Loucy (cell line): ENCODE measurements at regions not wholly inside any gene's neighbourhood (a gene's known extent, or its start where the extent isn't known, plus 50 kb on each side); places are given as distances from the start of the nearest gene placed in this dataset.

Experiments
- H2AFZ ChIP-seq: fragments of 200-600 bp; sonication (generic); 2 replicates; pipeline ENCODE4 v1.6.0; 2016; ENCODE audit warnings: antibody characterized with exemption, mild to moderate bottlenecking, low read length, moderate library complexity
- H3F3A ChIP-seq: fragments of 200-600 bp; 2 replicates; pipeline ENCODE4 v1.6.0; 2016; ENCODE audit warnings: antibody characterized with exemption, low read depth, mild to moderate bottlenecking
- H3K27me3 ChIP-seq: fragments of 200-600 bp; sonication (generic); 2 replicates; pipeline ENCODE4 v1.6.1; 2014; ENCODE audit warnings: low read length, mild to moderate bottlenecking; ENCODE audit not compliant: insufficient read depth, poor library complexity, severe bottlenecking
- H3K36me3 ChIP-seq: fragments of 200-600 bp; sonication (generic); 2 replicates; pipeline ENCODE4 v1.6.1; 2016; ENCODE audit warnings: low read length; ENCODE audit not compliant: insufficient read depth
- H3K4me1 ChIP-seq: fragments of 200-600 bp; sonication (generic); 2 replicates; pipeline ENCODE4 v1.5.1; 2014; ENCODE audit warnings: low read length, mild to moderate bottlenecking; ENCODE audit not compliant: insufficient read depth, poor library complexity, severe bottlenecking
- H3K4me2 ChIP-seq: fragments of 200-600 bp; sonication (generic); 2 replicates; pipeline ENCODE4 v1.6.0; 2014; ENCODE audit warnings: antibody characterized with exemption, low read length, low read depth, mild to moderate bottlenecking; ENCODE audit not compliant: poor library complexity, severe bottlenecking
- H3K4me3 ChIP-seq: fragments of 200-600 bp; sonication (generic); 2 replicates; pipeline ENCODE4 v1.5.1; 2014; ENCODE audit warnings: low read length, mild to moderate bottlenecking, mixed read lengths; ENCODE audit not compliant: poor library complexity, severe bottlenecking
- H3K79me2 ChIP-seq: fragments of 200-600 bp; sonication (generic); 2 replicates; pipeline ENCODE4 v1.6.1; 2014; ENCODE audit warnings: low read length; ENCODE audit not compliant: insufficient read depth
- H3K9ac ChIP-seq: fragments of 200-600 bp; sonication (generic); 2 replicates; pipeline ENCODE4 v1.6.0; 2014; ENCODE audit warnings: mild to moderate bottlenecking, low read depth, low read length, moderate library complexity; ENCODE audit not compliant: poor library complexity, severe bottlenecking
- H3K9me2 ChIP-seq: fragments of 200-600 bp; sonication (generic); replicated peaks from 2 replicates; pipeline ENCODE4 v1.6.1; 2016; ENCODE audit warnings: low read depth, low read length, mixed read lengths
- H3K9me3 ChIP-seq: fragments of 200-600 bp; sonication (generic); 2 replicates; pipeline ENCODE4 v1.6.1; 2014; ENCODE audit warnings: mild to moderate bottlenecking, antibody characterized with exemption, low read length, low read depth; ENCODE audit not compliant: insufficient read depth
- H4K20me1 ChIP-seq: fragments of 200-600 bp; sonication (generic); 2 replicates; pipeline ENCODE4 v1.6.0; 2014; ENCODE audit warnings: antibody characterized with exemption, low read length, mild to moderate bottlenecking; ENCODE audit not compliant: insufficient read depth, poor library complexity, severe bottlenecking
- EZH2phosphoT487 ChIP-seq: fragments of 200-600 bp; IDR thresholded peaks from 2 replicates; pipeline ENCODE4 v1.6.1; 2018; ENCODE audit warnings: antibody characterized with exemption, mild to moderate bottlenecking, moderate library complexity, borderline replicate concordance
- TF ChIP-seq, protein P1 (sequence below): fragments of 200-600 bp; sonication (generic); conservative IDR thresholded peaks from 2 replicates; pipeline ENCODE4 v1.5.1; 2014; ENCODE audit warnings: mild to moderate bottlenecking, antibody characterized with exemption, low read length

DNA sequence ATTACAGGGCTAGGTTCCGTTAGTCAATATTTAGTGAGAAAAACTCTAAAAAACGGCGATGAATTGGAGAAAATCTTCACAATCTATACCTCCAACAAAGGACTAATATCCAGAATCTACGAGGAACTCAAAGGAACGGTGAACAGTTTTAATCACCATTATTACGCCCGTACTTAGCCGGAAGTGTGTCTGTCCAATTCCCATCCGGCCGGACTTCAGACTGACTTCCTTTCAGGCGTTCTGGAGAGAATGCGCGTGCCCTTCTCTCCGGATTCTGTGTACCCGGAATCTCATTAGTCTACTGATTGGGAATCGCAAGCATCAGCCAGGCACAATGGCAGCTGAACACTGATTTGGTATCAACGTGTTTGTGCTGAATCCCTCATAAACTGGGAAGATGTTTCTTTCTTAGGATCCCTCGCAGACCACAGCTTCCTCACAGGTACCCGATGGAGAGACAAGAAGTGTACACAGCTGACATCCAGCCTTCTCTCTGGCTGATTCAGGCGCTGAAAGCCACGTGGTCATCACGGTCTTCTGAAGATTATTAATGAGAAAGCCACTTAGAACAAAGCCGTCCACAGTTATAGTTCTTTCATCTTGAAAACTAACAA is 239.9 kb downstream of the ZNF516 start:
- Histone ChIP-seq H2AFZ (no peak overlapping the region), H3K27me3 (no peaks in the 10 kb centered on the region), H3K36me3 (no peaks in the 10 kb centered on the region), H3F3A (no peaks in the 10 kb centered on the region), H3K9ac (no peak overlapping the region), H4K20me1 (no peaks in the 10 kb centered on the region), H3K79me2 (no peaks in the 10 kb centered on the region), H3K4me1 (no peaks in the 10 kb centered on the region), H3K4me3 (no peak overlapping the region), H3K9me3 (no peaks in the 10 kb centered on the region), H3K4me2 (no peak overlapping the region), H3K9me2 (no peaks in the 10 kb centered on the region)
- TF ChIP-seq, protein P1, sequence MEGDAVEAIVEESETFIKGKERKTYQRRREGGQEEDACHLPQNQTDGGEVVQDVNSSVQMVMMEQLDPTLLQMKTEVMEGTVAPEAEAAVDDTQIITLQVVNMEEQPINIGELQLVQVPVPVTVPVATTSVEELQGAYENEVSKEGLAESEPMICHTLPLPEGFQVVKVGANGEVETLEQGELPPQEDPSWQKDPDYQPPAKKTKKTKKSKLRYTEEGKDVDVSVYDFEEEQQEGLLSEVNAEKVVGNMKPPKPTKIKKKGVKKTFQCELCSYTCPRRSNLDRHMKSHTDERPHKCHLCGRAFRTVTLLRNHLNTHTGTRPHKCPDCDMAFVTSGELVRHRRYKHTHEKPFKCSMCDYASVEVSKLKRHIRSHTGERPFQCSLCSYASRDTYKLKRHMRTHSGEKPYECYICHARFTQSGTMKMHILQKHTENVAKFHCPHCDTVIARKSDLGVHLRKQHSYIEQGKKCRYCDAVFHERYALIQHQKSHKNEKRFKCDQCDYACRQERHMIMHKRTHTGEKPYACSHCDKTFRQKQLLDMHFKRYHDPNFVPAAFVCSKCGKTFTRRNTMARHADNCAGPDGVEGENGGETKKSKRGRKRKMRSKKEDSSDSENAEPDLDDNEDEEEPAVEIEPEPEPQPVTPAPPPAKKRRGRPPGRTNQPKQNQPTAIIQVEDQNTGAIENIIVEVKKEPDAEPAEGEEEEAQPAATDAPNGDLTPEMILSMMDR = no peak
- TF ChIP-seq EZH2phosphoT487 = no peak

DNA sequence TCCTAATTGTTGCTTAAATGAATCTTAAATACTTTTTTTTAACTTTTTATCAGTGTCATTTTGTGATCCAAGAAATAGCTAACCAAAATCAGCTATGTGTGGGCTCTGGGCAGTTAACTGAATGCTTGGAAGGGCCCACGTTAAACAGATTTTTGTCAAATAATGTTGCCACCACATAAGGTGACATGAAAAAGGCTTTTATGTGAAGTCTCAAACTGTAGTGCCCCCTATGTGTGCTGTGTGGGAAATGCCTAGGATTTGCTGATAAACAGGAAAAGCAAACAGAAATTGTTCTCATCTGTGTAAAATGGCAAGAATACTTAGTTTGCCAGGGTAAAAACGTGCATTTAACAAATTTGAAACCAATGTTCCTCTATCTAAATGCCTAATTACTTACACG is 242.2 kb downstream of the ZNF516 start:
- H3K36me3 ChIP-seq = no peaks in the 10 kb centered on the region
- H4K20me1 ChIP-seq = no peaks in the 10 kb centered on the region
- H3K4me3 ChIP-seq = no peak overlapping the region
- no peaks in the 10 kb centered on the region for H3K9me3 ChIP-seq
- no peak for TF ChIP-seq EZH2phosphoT487
- TF ChIP-seq, protein P1 = peak; percentile 78
- no peaks in the 10 kb centered on the region for H3K79me2 ChIP-seq
- H3F3A ChIP-seq = no peaks in the 10 kb centered on the region
- H2AFZ ChIP-seq = no peak overlapping the region
- H3K4me1 ChIP-seq = no peaks in the 10 kb centered on the region
- H3K9me2 ChIP-seq = no peaks in the 10 kb centered on the region
- no peak overlapping the region for H3K9ac ChIP-seq
- H3K4me2 ChIP-seq = no peak overlapping the region
- no peaks in the 10 kb centered on the region for H3K27me3 ChIP-seq

DNA sequence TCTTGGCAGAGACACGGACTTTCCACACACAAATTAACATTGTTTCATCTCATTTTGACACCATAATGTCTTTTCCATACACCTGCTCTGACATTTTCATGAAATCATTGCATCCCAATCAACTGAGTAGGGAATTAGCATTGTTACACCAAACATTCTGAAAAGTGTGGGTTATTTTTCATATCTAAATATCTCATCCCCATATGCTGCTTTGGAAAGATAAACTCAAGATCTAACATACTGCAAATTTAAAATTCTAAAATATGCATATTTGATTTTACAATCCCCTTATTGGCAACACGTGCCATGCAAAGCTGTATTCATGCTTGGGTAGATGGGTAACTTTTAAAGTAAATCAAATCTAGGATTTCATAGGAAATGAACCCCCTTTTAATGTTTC is 242.9 kb downstream of the ZNF516 start:
- Histone ChIP-seq H3F3A (no peaks in the 10 kb centered on the region), H3K9me3 (no peaks in the 10 kb centered on the region), H3K79me2 (no peaks in the 10 kb centered on the region), H3K27me3 (no peaks in the 10 kb centered on the region), H3K9ac (no peak overlapping the region), H3K9me2 (no peaks in the 10 kb centered on the region), H4K20me1 (no peaks in the 10 kb centered on the region), H3K4me3 (no peak overlapping the region), H2AFZ (no peak overlapping the region), H3K4me2 (no peak overlapping the region), H3K36me3 (no peaks in the 10 kb centered on the region), H3K4me1 (no peaks in the 10 kb centered on the region)
- TF ChIP-seq EZH2phosphoT487 = no peak
- TF ChIP-seq, protein P1 = no peak
